ENCODE measurements at regions not wholly inside any gene's neighbourhood (a gene's known extent, or its start where the extent isn't known, plus 50 kb on each side); places are given as distances from the start of the nearest gene placed in this dataset.

- H3K4me3 Mint-ChIP-seq (ENCODE audit: low read depth): no peak overlapping the region
- no peak for DNase-seq (ENCODE audit: low spot score)
- no peaks in the 10 kb centered on the region for H3K27me3 Mint-ChIP-seq (ENCODE audit: low read depth)
- intact Hi-C loops (cut with micrococcal nuclease): no loop called here
- no peaks in the 10 kb centered on the region for H3K36me3 Mint-ChIP-seq (ENCODE audit: low read depth)
- no peaks in the 10 kb centered on the region for H3K9me3 Mint-ChIP-seq
- peaks cover 14% of the 10 kb centered on the region for H3K4me1 Mint-ChIP-seq (ENCODE audit: low read depth)
- H3K27ac Mint-ChIP-seq: no peak overlapping the region
These were observed 507.3 kb upstream of the ARID1B start for GRCh38 chr6:156269751-156270369.

GRCh38 chr6:156268849-156269248 is 508.3 kb upstream of the ARID1B start:
- no peak overlapping the region for H3K27ac Mint-ChIP-seq
- DNase-seq (ENCODE audit: low spot score): no peak
- H3K27me3 Mint-ChIP-seq (ENCODE audit: low read depth): no peaks in the 10 kb centered on the region
- no peak overlapping the region for H3K4me3 Mint-ChIP-seq (ENCODE audit: low read depth)
- H3K4me1 Mint-ChIP-seq (ENCODE audit: low read depth): peaks cover 14% of the 10 kb centered on the region
- no peaks in the 10 kb centered on the region for H3K9me3 Mint-ChIP-seq
- no peaks in the 10 kb centered on the region for H3K36me3 Mint-ChIP-seq (ENCODE audit: low read depth)
- intact Hi-C loops (cut with micrococcal nuclease): no loop called here

GRCh38 chr6:156262014-156262413 is 515.2 kb upstream of the ARID1B start:
- H3K36me3 Mint-ChIP-seq (ENCODE audit: low read depth): no peaks in the 10 kb centered on the region
- intact Hi-C loops (cut with micrococcal nuclease): no loop called here
- no peak overlapping the region for H3K4me3 Mint-ChIP-seq (ENCODE audit: low read depth)
- peaks cover 4% of the 10 kb centered on the region for H3K9me3 Mint-ChIP-seq
- no peak for DNase-seq (ENCODE audit: low spot score)
- H3K27ac Mint-ChIP-seq: no peak overlapping the region
- no peaks in the 10 kb centered on the region for H3K27me3 Mint-ChIP-seq (ENCODE audit: low read depth)
- H3K4me1 Mint-ChIP-seq (ENCODE audit: low read depth): no peaks in the 10 kb centered on the region

GRCh38 chr6:156260815-156261214 is 516.4 kb upstream of the ARID1B start:
- Mint-ChIP-seq H3K27ac (no peak overlapping the region), H3K4me3 (ENCODE audit: low read depth) (no peak overlapping the region), H3K9me3 (peaks cover 4% of the 10 kb centered on the region), H3K4me1 (ENCODE audit: low read depth) (peaks cover 4% of the 10 kb centered on the region), H3K27me3 (ENCODE audit: low read depth) (no peaks in the 10 kb centered on the region), H3K36me3 (ENCODE audit: low read depth) (no peaks in the 10 kb centered on the region)
- intact Hi-C loops (cut with micrococcal nuclease): no loop called here
- DNase-seq (ENCODE audit: low spot score): no peak

GRCh38 chr6:156258981-156259380 is 518.2 kb upstream of the ARID1B start:
- H3K27me3 Mint-ChIP-seq (ENCODE audit: low read depth): no peaks in the 10 kb centered on the region

GRCh38 chr6:156256161-156256560 is 521.0 kb upstream of the ARID1B start:
- intact Hi-C loops (cut with micrococcal nuclease): loop anchor here (1.0 kb wide), 1 partner anchor 82 kb away; no protein-coding TSS in a partner anchor
- no peak for DNase-seq (ENCODE audit: low spot score)
- Mint-ChIP-seq H3K27me3 (ENCODE audit: low read depth) (no peaks in the 10 kb centered on the region), H3K4me1 (ENCODE audit: low read depth) (peaks cover 8% of the 10 kb centered on the region), H3K4me3 (ENCODE audit: low read depth) (no peak overlapping the region), H3K9me3 (peaks cover 7% of the 10 kb centered on the region), H3K36me3 (ENCODE audit: low read depth) (peaks cover 6% of the 10 kb centered on the region), H3K27ac (no peak overlapping the region)

More at GRCh38 chr6:156258981-156259380, 518.2 kb upstream of the ARID1B start:
- intact Hi-C loops (cut with micrococcal nuclease): no loop called here
- no peak for DNase-seq (ENCODE audit: low spot score)
- H3K27ac Mint-ChIP-seq: no peak overlapping the region
- no peaks in the 10 kb centered on the region for H3K36me3 Mint-ChIP-seq (ENCODE audit: low read depth)
- peaks cover 6% of the 10 kb centered on the region for H3K4me1 Mint-ChIP-seq (ENCODE audit: low read depth)
- H3K4me3 Mint-ChIP-seq (ENCODE audit: low read depth): no peak overlapping the region
- peaks cover 4% of the 10 kb centered on the region for H3K9me3 Mint-ChIP-seq

- Mint-ChIP-seq H3K4me1 (ENCODE audit: low read depth) (peaks cover 22% of the 10 kb centered on the region), H3K27me3 (ENCODE audit: low read depth) (no peaks in the 10 kb centered on the region), H3K36me3 (ENCODE audit: low read depth) (peaks cover 9% of the 10 kb centered on the region), H3K27ac (no peak overlapping the region), H3K4me3 (ENCODE audit: low read depth) (no peak overlapping the region), H3K9me3 (peaks cover 8% of the 10 kb centered on the region)
- no peak for DNase-seq (ENCODE audit: low spot score)
- intact Hi-C loops (cut with micrococcal nuclease): no loop called here
These were observed 522.9 kb upstream of the ARID1B start for GRCh38 chr6:156254240-156254639.

- DNase-seq (ENCODE audit: low spot score): no peak
- intact Hi-C loops (cut with micrococcal nuclease): loop anchor here (2.0 kb wide), 1 partner anchor 58 kb away; no protein-coding TSS in a partner anchor
- H3K4me1 Mint-ChIP-seq (ENCODE audit: low read depth): peaks cover 16% of the 10 kb centered on the region
These were observed 526.6 kb upstream of the ARID1B start for GRCh38 chr6:156250593-156250992.

GRCh38 chr6:156242206-156242605 is 535.0 kb upstream of the ARID1B start:
- intact Hi-C loops (cut with micrococcal nuclease): no loop called here
- Mint-ChIP-seq H3K27ac (no peak overlapping the region), H3K27me3 (ENCODE audit: low read depth) (no peaks in the 10 kb centered on the region), H3K36me3 (ENCODE audit: low read depth) (no peaks in the 10 kb centered on the region), H3K9me3 (no peaks in the 10 kb centered on the region), H3K4me1 (ENCODE audit: low read depth) (no peaks in the 10 kb centered on the region), H3K4me3 (ENCODE audit: low read depth) (no peak overlapping the region)
- DNase-seq (ENCODE audit: low spot score): no peak

More at GRCh38 chr6:156250593-156250992, 526.6 kb upstream of the ARID1B start:
- H3K27ac Mint-ChIP-seq: peak overlapping the region; percentile 3
- H3K4me3 Mint-ChIP-seq (ENCODE audit: low read depth): no peak overlapping the region
- H3K36me3 Mint-ChIP-seq (ENCODE audit: low read depth): peaks cover 9% of the 10 kb centered on the region
- H3K9me3 Mint-ChIP-seq: peaks cover 8% of the 10 kb centered on the region
- H3K27me3 Mint-ChIP-seq (ENCODE audit: low read depth): no peaks in the 10 kb centered on the region

- Mint-ChIP-seq H3K4me1 (ENCODE audit: low read depth) (no peaks in the 10 kb centered on the region), H3K36me3 (ENCODE audit: low read depth) (no peaks in the 10 kb centered on the region), H3K9me3 (no peaks in the 10 kb centered on the region), H3K27ac (no peak overlapping the region), H3K27me3 (ENCODE audit: low read depth) (no peaks in the 10 kb centered on the region), H3K4me3 (ENCODE audit: low read depth) (no peak overlapping the region)
- DNase-seq (ENCODE audit: low spot score): no peak
- intact Hi-C loops (cut with micrococcal nuclease): no loop called here
These were observed 546.0 kb upstream of the ARID1B start for GRCh38 chr6:156231026-156231765.

- H3K27me3 Mint-ChIP-seq (ENCODE audit: low read depth): no peaks in the 10 kb centered on the region
- no peaks in the 10 kb centered on the region for H3K36me3 Mint-ChIP-seq (ENCODE audit: low read depth)
- no peak overlapping the region for H3K4me3 Mint-ChIP-seq (ENCODE audit: low read depth)
- H3K4me1 Mint-ChIP-seq (ENCODE audit: low read depth): no peaks in the 10 kb centered on the region
- no peak overlapping the region for H3K27ac Mint-ChIP-seq
- intact Hi-C loops (cut with micrococcal nuclease): no loop called here
- H3K9me3 Mint-ChIP-seq: peaks cover 5% of the 10 kb centered on the region
- no peak for DNase-seq (ENCODE audit: low spot score)
These were observed 557.2 kb upstream of the ARID1B start for GRCh38 chr6:156219973-156220372.

- Mint-ChIP-seq H3K4me3 (ENCODE audit: low read depth) (no peak overlapping the region), H3K27ac (no peak overlapping the region), H3K4me1 (ENCODE audit: low read depth) (no peaks in the 10 kb centered on the region), H3K27me3 (ENCODE audit: low read depth) (no peaks in the 10 kb centered on the region), H3K9me3 (peaks cover 31% of the 10 kb centered on the region), H3K36me3 (ENCODE audit: low read depth) (no peaks in the 10 kb centered on the region)
- no peak for DNase-seq (ENCODE audit: low spot score)
- intact Hi-C loops (cut with micrococcal nuclease): no loop called here
These were observed 571.5 kb upstream of the ARID1B start for GRCh38 chr6:156205678-156206077.

- H3K36me3 Mint-ChIP-seq (ENCODE audit: low read depth): no peaks in the 10 kb centered on the region
- intact Hi-C loops (cut with micrococcal nuclease): no loop called here
- peaks cover 15% of the 10 kb centered on the region for H3K9me3 Mint-ChIP-seq
- DNase-seq (ENCODE audit: low spot score): no peak
- H3K4me1 Mint-ChIP-seq (ENCODE audit: low read depth): peaks cover 9% of the 10 kb centered on the region
- no peak overlapping the region for H3K27ac Mint-ChIP-seq
- H3K4me3 Mint-ChIP-seq (ENCODE audit: low read depth): no peak overlapping the region
- peaks cover 1% of the 10 kb centered on the region for H3K27me3 Mint-ChIP-seq (ENCODE audit: low read depth)
These were observed 578.0 kb upstream of the ARID1B start for GRCh38 chr6:156199182-156199581.

Data from activated T-helper 2 cell treated with anti-CD3 and anti-CD28 coated beads, Interferon-gamma antibody, Interleukin-2, Interleukin-4, amounts not matched to agents 10 μg/mL and 5 μg/mL and 100 μg/mL, durations not matched to agents 14 hours and 24 hours and 36 hours (primary cell).